GM12892 (cell line): ENCODE measurements at regions not wholly inside any gene's neighbourhood (a gene's known extent, or its start where the extent isn't known, plus 50 kb on each side); places are given as distances from the start of the nearest gene placed in this dataset.

Source experiments
- POLR2A ChIP-seq: IDR thresholded peaks from 2 replicates; pipeline ENCODE4 v1.6.1; 2011; ENCODE audit warnings: low read depth, low read length, control low read depth
- POLR2AphosphoS5 ChIP-seq: IDR thresholded peaks from 2 replicates; pipeline ENCODE4 v1.6.1; 2011; ENCODE audit warnings: low read depth, low read length, control low read depth

DNA sequence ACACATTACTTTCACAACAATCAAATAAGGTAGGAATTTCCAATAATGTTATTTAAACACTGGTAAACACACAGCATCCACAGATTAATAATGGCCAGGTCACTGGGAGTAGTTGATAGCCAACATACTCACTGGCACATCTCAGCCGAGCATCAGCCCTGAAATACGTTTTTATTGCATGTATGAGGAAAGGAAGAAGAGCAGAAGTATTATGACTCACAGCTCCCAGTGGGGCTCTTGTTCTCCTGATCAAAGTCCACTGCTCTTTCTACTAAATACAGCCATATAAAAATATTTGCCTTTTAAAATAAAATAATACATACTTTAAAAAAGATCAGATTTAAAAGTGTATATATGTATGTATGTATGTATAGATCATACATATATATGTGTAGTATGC is 999.6 kb downstream of the SUCLG1 start:
- TF ChIP-seq POLR2A, result no peak
- no peak for TF ChIP-seq POLR2AphosphoS5
